ENCODE measurements at regions not wholly inside any gene's neighbourhood (a gene's known extent, or its start where the extent isn't known, plus 50 kb on each side); places are given as distances from the start of the nearest gene placed in this dataset.
A peak's percentile ranks its signal among the peaks of the same experiment; 100 is the strongest.

GRCh38 chr1:222454782-222455181, 93.1 kb downstream of the HHIPL2 start:
- Histone ChIP-seq H3K4me3 (ENCODE audit: low read length) (no peak overlapping the region), H3K27me3 (ENCODE audit: control insufficient read depth in 2 of 2, insufficient read depth in 2 of 2, low read length in 2 of 2) (no peaks in the 10 kb centered on the region), H3K36me3 (ENCODE audit: control insufficient read depth in 2 of 3, insufficient read depth in 3 of 3, low read length in 3 of 3) (no peaks in the 10 kb centered on the region), H3K27ac (ENCODE audit: low read depth, low read length) (no peak overlapping the region), H3K4me1 (ENCODE audit: control insufficient read depth in 2 of 2, insufficient read depth in 2 of 2, low read length in 2 of 2) (peaks cover 8 to 9% of the 10 kb centered on the region in 2 donors), H3K9me3 (ENCODE audit: control insufficient read depth in 2 of 3, low read length in 3 of 3) (peaks cover 0 to 17% (median 0%) of the 10 kb centered on the region in 3 experiments)
- ChIA-PET CTCF (interaction anchor here (0.6 to 5.8 kb wide), 38 partner anchors 9 to 978 kb away, joined by 3 to 99 read pairs (median 4); no protein-coding TSS in a partner anchor), POLR2A (interaction anchor here (0.7 to 4.3 kb wide), 7 partner anchors 11 to 713 kb away, joined by 3 to 20 read pairs (median 7); partner anchors contain the start of gene DUSP10)
- DNase-seq (no peak), ATAC-seq (peak; percentile 35)
- Mint-ChIP-seq H3K4me3 (peak overlapping the region in 9 of 10 donors; percentile 17 to 75 (median 58)), H3K4me1 (peaks cover 8 to 31% (median 15%) of the 10 kb centered on the region in 7 donors), H3K27me3 (peaks cover 0 to 4% (median 0%) of the 10 kb centered on the region in 5 donors), H3K36me3 (peaks cover 0 to 13% (median 9%) of the 10 kb centered on the region in 5 donors), H3K27ac (peak overlapping the region in 8 of 9 donors; percentile 41 to 84 (median 76)), H3K9me3 (peaks cover 6 to 28% (median 11%) of the 10 kb centered on the region in 11 donors)
- intact Hi-C loops (cut with micrococcal nuclease) = loop anchor here (1.0 to 10.0 kb wide), 20 partner anchors 34 to 1644 kb away; partner anchors contain the start of gene DUSP10 (in 2 of the 2)

DNA sequence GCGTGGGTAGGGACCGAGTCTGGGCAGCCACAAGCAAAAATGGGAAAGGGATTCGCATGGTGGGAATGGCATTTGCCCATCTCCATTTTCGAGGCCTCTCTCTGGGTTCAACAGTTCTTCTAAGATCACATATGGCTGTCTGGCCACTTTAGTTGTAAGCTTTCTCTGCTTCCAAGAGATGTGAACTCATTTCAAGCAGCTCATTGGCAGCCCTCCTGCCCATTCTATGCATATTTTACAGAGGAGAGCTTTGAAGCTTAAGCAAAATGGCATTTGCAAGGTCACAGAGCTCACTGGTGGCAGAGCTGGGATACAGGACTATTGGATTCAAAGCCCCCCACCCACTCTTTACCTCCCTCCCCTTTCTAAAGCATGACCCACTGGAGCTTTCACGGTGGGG, 93.7 kb downstream of the HHIPL2 start:
- ATAC-seq (no peak), DNase-seq (no peak)
- H3K36me3 ChIP-seq (ENCODE audit: control insufficient read depth in 2 of 3, insufficient read depth in 3 of 3, low read length in 3 of 3) = no peaks in the 10 kb centered on the region
- no peak overlapping the region for H3K4me3 ChIP-seq (ENCODE audit: low read length)
- peaks cover 0 to 17% (median 0%) of the 10 kb centered on the region in 3 experiments for H3K9me3 ChIP-seq (ENCODE audit: control insufficient read depth in 2 of 3, low read length in 3 of 3)
- H3K27ac ChIP-seq (ENCODE audit: low read depth, low read length) = no peak overlapping the region
- Mint-ChIP-seq H3K27me3 (peaks cover 0 to 4% (median 0%) of the 10 kb centered on the region in 5 donors), H3K27ac (peak overlapping the region in 7 of 9 donors; percentile 41 to 84 (median 75)), H3K36me3 (peaks cover 3 to 13% (median 9%) of the 10 kb centered on the region in 5 donors), H3K4me3 (peak overlapping the region in 3 of 10 donors; percentile 21 to 75 (median 59)), H3K4me1 (peaks cover 8 to 31% (median 15%) of the 10 kb centered on the region in 7 donors), H3K9me3 (peaks cover 6 to 26% (median 11%) of the 10 kb centered on the region in 11 donors)
- H3K27me3 ChIP-seq (ENCODE audit: control insufficient read depth in 2 of 2, insufficient read depth in 2 of 2, low read length in 2 of 2) = no peaks in the 10 kb centered on the region
- POLR2A ChIA-PET = interaction anchor here (0.7 to 4.3 kb wide), 5 partner anchors 11 to 444 kb away, joined by 3 to 20 read pairs (median 7); no protein-coding TSS in a partner anchor
- intact Hi-C loops (cut with micrococcal nuclease) = loop anchor here (2.0 to 10.0 kb wide), 7 partner anchors 129 to 1189 kb away; partner anchors contain the start of gene DUSP10 (in 1 of the 2)
- CTCF ChIA-PET = interaction anchor here (0.6 to 5.8 kb wide), 21 partner anchors 10 to 976 kb away, joined by 3 to 99 read pairs (median 5); no protein-coding TSS in a partner anchor
- H3K4me1 ChIP-seq (ENCODE audit: control insufficient read depth in 2 of 2, insufficient read depth in 2 of 2, low read length in 2 of 2) = peaks cover 8 to 9% of the 10 kb centered on the region in 2 donors

- ATAC-seq = no peak
- H3K4me1 Mint-ChIP-seq = peaks cover 12 to 35% (median 26%) of the 10 kb centered on the region in 7 donors
- Histone ChIP-seq H3K4me3 (ENCODE audit: low read length) (no peak overlapping the region), H3K9me3 (ENCODE audit: control insufficient read depth in 2 of 3, low read length in 3 of 3) (peaks cover 0 to 3% (median 0%) of the 10 kb centered on the region in 3 experiments), H3K27me3 (ENCODE audit: control insufficient read depth in 2 of 2, insufficient read depth in 2 of 2, low read length in 2 of 2) (no peaks in the 10 kb centered on the region), H3K36me3 (ENCODE audit: control insufficient read depth in 2 of 3, insufficient read depth in 3 of 3, low read length in 3 of 3) (no peaks in the 10 kb centered on the region), H3K4me1 (ENCODE audit: control insufficient read depth in 2 of 2, insufficient read depth in 2 of 2, low read length in 2 of 2) (peaks cover 8 to 9% of the 10 kb centered on the region in 2 donors), H3K27ac (ENCODE audit: low read depth, low read length) (no peak overlapping the region)
- ChIA-PET CTCF (interaction anchor here (1.7 kb wide), 1 partner anchor 356 kb away, joined by 5 read pairs; no protein-coding TSS in a partner anchor), POLR2A (interaction anchor here (1.0 to 4.3 kb wide), 2 partner anchors 9 to 126 kb away, joined by 3 to 14 read pairs; no protein-coding TSS in a partner anchor)
- peaks cover 2 to 7% (median 6%) of the 10 kb centered on the region in 5 donors for H3K36me3 Mint-ChIP-seq
- H3K4me3 Mint-ChIP-seq = no peak overlapping the region
- DNase-seq = no peak
- peak overlapping the region in 1 of 9 donors; percentile 33 for H3K27ac Mint-ChIP-seq
- peaks cover 0 to 6% (median 3%) of the 10 kb centered on the region in 11 donors for H3K9me3 Mint-ChIP-seq
- H3K27me3 Mint-ChIP-seq = peaks cover 0 to 9% (median 0%) of the 10 kb centered on the region in 5 donors
- intact Hi-C loops (cut with micrococcal nuclease) = loop anchor here (2.0 to 10.0 kb wide), 7 partner anchors 127 to 1187 kb away; no protein-coding TSS in a partner anchor
Measured at GRCh38 chr1:222452031-222452430, 95.9 kb downstream of the HHIPL2 start.

GRCh38 chr1:222443566-222443965, 104.3 kb downstream of the HHIPL2 start:
- intact Hi-C loops (cut with micrococcal nuclease) = no loop called here
- Histone ChIP-seq H3K4me1 (ENCODE audit: control insufficient read depth in 2 of 2, insufficient read depth in 2 of 2, low read length in 2 of 2) (peaks cover 0 to 11% of the 10 kb centered on the region in 2 donors), H3K27me3 (ENCODE audit: control insufficient read depth in 2 of 2, insufficient read depth in 2 of 2, low read length in 2 of 2) (no peaks in the 10 kb centered on the region), H3K9me3 (ENCODE audit: control insufficient read depth in 2 of 3, low read length in 3 of 3) (no peaks in the 10 kb centered on the region), H3K36me3 (ENCODE audit: control insufficient read depth in 2 of 3, insufficient read depth in 3 of 3, low read length in 3 of 3) (no peaks in the 10 kb centered on the region), H3K4me3 (ENCODE audit: low read length) (no peak overlapping the region), H3K27ac (ENCODE audit: low read depth, low read length) (no peak overlapping the region)
- peak in 2 of 9 donors; percentile 8 to 16 for DNase-seq
- Mint-ChIP-seq H3K9me3 (peaks cover 0 to 3% (median 0%) of the 10 kb centered on the region in 11 donors), H3K4me3 (peak overlapping the region in 3 of 10 donors; percentile 31 to 36 (median 35)), H3K27me3 (peaks cover 0 to 8% (median 0%) of the 10 kb centered on the region in 5 donors), H3K36me3 (peaks cover 0 to 7% (median 0%) of the 10 kb centered on the region in 5 donors), H3K4me1 (peaks cover 0 to 68% (median 49%) of the 10 kb centered on the region in 7 donors), H3K27ac (peak overlapping the region in 5 of 9 donors; percentile 6 to 68 (median 29))
- CTCF ChIA-PET = interaction anchor here (2.2 to 5.9 kb wide), 2 partner anchors 10 to 12 kb away, joined by 4 to 32 read pairs; no protein-coding TSS in a partner anchor
- no peak for ATAC-seq
- POLR2A ChIA-PET = interaction anchor here (0.7 to 2.5 kb wide), 3 partner anchors 10 to 326 kb away, joined by 3 to 14 read pairs (median 3); no protein-coding TSS in a partner anchor

GRCh38 chr1:222441066-222441465, 106.8 kb downstream of the HHIPL2 start:
- H3K27me3 Mint-ChIP-seq = peaks cover 0 to 9% (median 0%) of the 10 kb centered on the region in 5 donors
- peaks cover 0 to 11% of the 10 kb centered on the region in 2 donors for H3K4me1 ChIP-seq (ENCODE audit: control insufficient read depth in 2 of 2, insufficient read depth in 2 of 2, low read length in 2 of 2)
- H3K4me3 Mint-ChIP-seq = peak overlapping the region in 1 of 10 donors; percentile 14
- no peak overlapping the region for H3K4me3 ChIP-seq (ENCODE audit: low read length)
- H3K27me3 ChIP-seq (ENCODE audit: control insufficient read depth in 2 of 2, insufficient read depth in 2 of 2, low read length in 2 of 2) = no peaks in the 10 kb centered on the region
- ChIA-PET POLR2A (no interaction called here), CTCF (interaction anchor here (1.2 kb wide), 1 partner anchor 13 kb away, joined by 3 read pairs; no protein-coding TSS in a partner anchor)
- peaks cover 0 to 3% (median 0%) of the 10 kb centered on the region in 11 donors for H3K9me3 Mint-ChIP-seq
- H3K36me3 Mint-ChIP-seq = peaks cover 0 to 4% (median 0%) of the 10 kb centered on the region in 5 donors
- H3K27ac Mint-ChIP-seq = no peak overlapping the region
- ATAC-seq = no peak
- H3K4me1 Mint-ChIP-seq = peaks cover 0 to 52% (median 34%) of the 10 kb centered on the region in 7 donors
- no peak for DNase-seq
- intact Hi-C loops (cut with micrococcal nuclease) = no loop called here
- H3K9me3 ChIP-seq (ENCODE audit: control insufficient read depth in 2 of 3, low read length in 3 of 3) = no peaks in the 10 kb centered on the region
- no peak overlapping the region for H3K27ac ChIP-seq (ENCODE audit: low read depth, low read length)
- no peaks in the 10 kb centered on the region for H3K36me3 ChIP-seq (ENCODE audit: control insufficient read depth in 2 of 3, insufficient read depth in 3 of 3, low read length in 3 of 3)

GRCh38 chr1:222424826-222425225, 123.1 kb downstream of the HHIPL2 start:
- peak overlapping the region in 2 of 9 donors; percentile 23 to 76 for H3K27ac Mint-ChIP-seq
- Histone ChIP-seq H3K4me3 (ENCODE audit: low read length) (no peak overlapping the region), H3K27ac (ENCODE audit: low read depth, low read length) (no peak overlapping the region), H3K9me3 (ENCODE audit: control insufficient read depth in 2 of 3, low read length in 3 of 3) (peaks cover 0 to 10% (median 9%) of the 10 kb centered on the region in 3 experiments), H3K4me1 (ENCODE audit: control insufficient read depth in 2 of 2, insufficient read depth in 2 of 2, low read length in 2 of 2) (peaks cover 19 to 24% of the 10 kb centered on the region in 2 donors), H3K27me3 (ENCODE audit: control insufficient read depth in 2 of 2, insufficient read depth in 2 of 2, low read length in 2 of 2) (no peaks in the 10 kb centered on the region), H3K36me3 (ENCODE audit: control insufficient read depth in 2 of 3, insufficient read depth in 3 of 3, low read length in 3 of 3) (no peaks in the 10 kb centered on the region)
- DNase-seq (no peak), ATAC-seq (no peak)
- H3K4me3 Mint-ChIP-seq = no peak overlapping the region
- intact Hi-C loops (cut with micrococcal nuclease) = loop anchor here in 1 of 2 donors (5.0 to 10.0 kb wide), 3 partner anchors 38 to 683 kb away; partner anchors contain the start of gene DUSP10
- POLR2A ChIA-PET = interaction anchor here (0.6 to 1.2 kb wide), 2 partner anchors 9 to 138 kb away, joined by 3 read pairs; no protein-coding TSS in a partner anchor
- H3K9me3 Mint-ChIP-seq = peaks cover 13 to 71% (median 38%) of the 10 kb centered on the region in 11 donors
- peaks cover 0 to 7% (median 0%) of the 10 kb centered on the region in 5 donors for H3K27me3 Mint-ChIP-seq
- H3K36me3 Mint-ChIP-seq = peaks cover 17 to 39% (median 33%) of the 10 kb centered on the region in 5 donors
- peaks cover 23 to 70% (median 46%) of the 10 kb centered on the region in 7 donors for H3K4me1 Mint-ChIP-seq
- CTCF ChIA-PET = interaction anchor here (2.1 kb wide), 1 partner anchor 30 kb away, joined by 6 read pairs; no protein-coding TSS in a partner anchor

Measured in naive thymus-derived CD4-positive, alpha-beta T cell (primary cell).